NCI-H2029 (cell line): ENCODE measurements at regions not wholly inside any gene's neighbourhood (a gene's known extent, or its start where the extent isn't known, plus 50 kb on each side); places are given as distances from the start of the nearest gene placed in this dataset.

ENCODE experiments used
- DNase-seq: peaks from one replicate; lab custom pipeline; 2025; lab: John Stamatoyannopoulos, UW

GRCh38 chr5:8138884-8139283, 269.9 kb downstream of the MTRR start:
- DNase-seq = no peak

- DNase-seq = no peak
Measured at GRCh38 chr5:8150791-8151190, 281.8 kb downstream of the MTRR start.

DNA sequence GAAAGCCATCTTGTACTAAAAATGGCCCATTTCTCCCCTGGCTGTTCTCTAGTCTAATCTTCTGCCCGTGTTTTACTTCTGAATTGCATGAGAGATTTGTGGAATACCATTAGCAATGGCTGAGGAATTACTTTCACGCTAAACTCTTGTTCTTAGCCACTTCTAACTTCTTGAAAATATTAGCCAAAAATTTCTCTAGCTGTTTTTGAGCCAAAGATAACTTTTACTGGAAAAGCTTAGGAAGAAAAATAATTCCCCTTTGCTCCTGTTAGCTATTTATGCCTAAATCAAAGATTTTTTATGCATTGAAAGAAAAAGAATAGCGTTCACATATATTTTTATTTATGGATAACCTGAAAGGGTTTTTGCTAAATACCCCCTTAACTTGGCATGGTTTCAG, 287.8 kb downstream of the MTRR start:
- no peak for DNase-seq

DNA sequence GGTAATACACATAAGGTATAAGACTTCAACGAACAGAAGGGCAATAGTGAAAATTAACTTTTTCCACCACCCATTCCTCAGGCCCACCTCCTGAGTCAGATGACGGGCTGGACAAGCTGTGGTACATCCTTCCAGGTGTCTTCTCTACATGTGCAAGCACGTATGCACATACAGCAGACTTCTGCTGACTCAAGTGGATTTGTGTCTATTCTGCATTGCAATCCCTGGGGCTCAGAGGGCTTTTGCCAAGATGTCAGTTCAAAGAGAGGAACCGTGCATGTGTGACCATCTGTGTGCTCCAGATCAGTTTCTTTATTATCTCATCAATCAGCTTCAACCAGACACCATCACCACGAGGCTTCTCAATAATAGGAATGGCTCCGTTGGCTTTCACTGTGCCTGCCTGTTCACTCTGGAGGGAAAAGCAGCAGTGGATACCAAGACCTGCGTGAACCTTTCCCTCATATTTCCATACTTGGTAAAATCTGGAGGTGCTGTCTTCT, 288.4 kb downstream of the MTRR start:
- no peak for DNase-seq

GRCh38 chr5:8176101-8176693, 307.2 kb downstream of the MTRR start:
- no peak for DNase-seq

GRCh38 chr5:8184455-8185063, 315.6 kb downstream of the MTRR start:
- DNase-seq = peak; percentile 37

GRCh38 chr5:8185852-8186251, 316.9 kb downstream of the MTRR start:
- no peak for DNase-seq

DNA sequence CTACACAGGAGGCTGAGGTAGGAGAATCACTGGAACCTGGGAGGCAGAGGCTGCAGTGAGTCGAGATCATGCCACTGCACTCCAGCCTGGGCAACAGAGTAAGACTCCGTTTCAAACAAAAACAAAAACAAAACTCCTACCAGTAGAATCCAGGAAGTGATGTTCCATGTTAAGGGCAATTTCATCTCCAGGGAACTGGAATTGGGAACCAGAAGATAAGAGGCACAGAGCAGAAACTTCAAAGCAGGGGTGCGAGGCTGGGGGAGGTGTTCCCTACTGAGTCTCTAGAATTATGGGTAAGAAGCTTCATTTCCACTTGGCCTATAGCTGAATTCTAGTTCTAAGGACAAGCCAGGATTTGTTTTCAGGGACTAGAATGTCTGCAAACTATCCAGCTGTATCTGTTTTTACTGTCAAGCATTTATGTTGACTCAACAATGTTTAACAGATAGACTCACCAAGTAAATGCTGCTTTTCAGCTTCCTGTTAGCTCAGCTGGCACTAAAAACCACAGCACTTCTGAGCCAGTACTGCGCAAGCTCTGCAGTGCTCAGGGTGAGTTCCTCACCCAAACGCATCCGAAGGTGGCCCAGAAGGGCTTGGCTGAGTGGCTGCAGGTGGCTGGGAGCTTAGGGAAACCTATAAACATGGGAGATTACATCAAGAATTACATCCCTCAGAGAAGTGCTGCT, 320.1 kb downstream of the MTRR start:
- DNase-seq = peak; percentile 89

DNA sequence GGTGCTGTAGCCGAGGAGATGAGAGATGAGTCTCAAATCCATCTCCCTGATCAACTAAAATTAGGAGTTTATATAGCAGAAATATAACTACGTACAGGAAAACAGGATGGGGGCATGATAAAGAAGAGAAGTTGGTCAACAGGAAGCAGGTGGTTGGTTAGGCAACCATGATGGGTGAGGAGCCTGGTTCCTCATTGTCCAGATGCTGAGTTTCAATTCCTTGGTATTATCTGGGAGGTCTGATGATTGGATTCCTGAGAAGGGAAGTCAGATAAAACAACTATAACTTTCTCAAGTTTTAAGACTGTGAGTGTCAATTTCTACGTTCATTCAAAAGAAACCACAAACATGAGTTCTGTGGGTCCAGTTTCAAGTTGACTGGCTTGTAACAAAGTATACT, 323.9 kb downstream of the MTRR start:
- no peak for DNase-seq

DNA sequence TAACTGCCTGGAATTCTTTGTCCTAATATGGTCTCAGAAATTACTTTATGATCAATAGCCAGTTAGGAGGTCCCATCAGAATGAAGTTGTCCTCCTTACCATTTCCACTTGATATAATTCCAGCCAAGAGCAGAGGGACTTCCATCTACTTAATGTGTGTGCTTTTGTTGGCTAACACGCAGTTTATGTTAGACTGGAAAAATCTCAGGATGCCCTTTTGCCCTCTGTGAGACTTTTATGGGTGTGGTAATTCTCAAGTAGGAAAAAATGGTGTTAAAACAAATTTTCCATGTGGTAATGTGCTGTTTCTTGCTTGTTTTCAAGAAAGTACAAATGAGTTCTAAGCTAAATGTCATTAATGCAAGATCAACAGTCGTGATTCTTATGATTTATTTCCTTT, 327.1 kb downstream of the MTRR start:
- no peak for DNase-seq

DNA sequence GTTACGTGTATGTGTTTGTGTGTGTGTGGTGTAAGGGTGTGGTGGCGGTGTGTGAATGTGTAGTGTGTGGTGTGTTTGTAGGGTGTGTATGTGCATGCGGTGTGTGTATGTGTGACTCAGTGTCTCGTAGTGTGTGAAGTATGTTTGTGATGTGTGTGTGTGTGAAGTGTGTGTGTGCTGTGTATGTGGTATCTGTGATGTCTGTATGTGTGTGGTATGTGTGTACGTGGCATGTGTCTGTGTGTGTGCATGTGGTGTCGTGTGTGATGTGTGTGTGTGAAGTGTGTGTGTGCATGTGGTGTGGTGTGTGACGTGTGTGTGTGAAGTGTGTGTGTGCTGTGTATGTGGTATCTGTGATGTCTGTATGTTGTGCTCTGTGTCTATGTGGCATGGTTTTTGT, 339.4 kb downstream of the MTRR start:
- no peak for DNase-seq

DNA sequence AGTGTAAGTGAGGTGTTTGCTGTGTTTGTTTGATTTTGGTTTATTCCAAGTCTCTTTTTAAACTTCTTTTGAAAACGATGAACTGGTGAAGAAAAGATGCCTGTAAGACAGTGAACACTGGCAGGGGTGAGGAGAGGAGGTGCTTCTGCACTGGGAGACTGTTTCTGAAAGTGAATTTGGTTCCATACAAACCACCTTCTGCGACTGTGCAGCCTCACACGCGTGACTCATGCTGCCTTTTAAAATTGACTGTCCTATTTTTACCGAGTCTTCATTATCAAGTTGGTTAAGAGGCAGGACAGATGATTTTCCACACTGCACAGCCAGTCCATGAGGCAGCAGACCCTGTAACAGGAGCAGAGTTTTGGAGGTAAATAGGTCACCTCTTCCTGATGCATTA, 340.6 kb downstream of the MTRR start:
- no peak for DNase-seq

- DNase-seq = no peak
Measured at GRCh38 chr5:8213701-8214240, 344.8 kb downstream of the MTRR start.

- no peak for DNase-seq
Measured at GRCh38 chr5:8216921-8217320, 348.0 kb downstream of the MTRR start.

GRCh38 chr5:8226148-8226547, 357.2 kb downstream of the MTRR start:
- no peak for DNase-seq

- DNase-seq = no peak
Measured at GRCh38 chr5:8227112-8227511, 358.2 kb downstream of the MTRR start.

GRCh38 chr5:8229551-8229950, 360.6 kb downstream of the MTRR start:
- no peak for DNase-seq

DNA sequence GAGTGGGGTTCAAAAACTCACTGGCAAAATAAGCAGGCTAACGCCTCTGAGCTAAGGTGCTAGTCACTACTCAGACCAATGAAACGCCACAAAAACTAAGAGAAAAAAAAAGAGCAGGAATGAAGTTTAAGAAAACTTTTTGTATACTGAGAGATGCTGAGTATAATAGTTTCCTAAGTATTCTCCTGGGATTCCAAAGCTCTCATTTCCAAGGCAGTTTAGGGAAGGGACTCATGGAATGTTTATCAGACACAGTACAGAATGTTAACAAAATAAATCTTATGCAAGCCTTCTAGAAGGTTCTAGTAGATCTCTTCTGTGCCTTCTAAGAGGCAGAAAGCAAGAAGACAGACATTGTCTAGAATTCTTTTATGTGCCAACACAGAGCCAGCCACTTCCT, 361.9 kb downstream of the MTRR start:
- DNase-seq = no peak

DNA sequence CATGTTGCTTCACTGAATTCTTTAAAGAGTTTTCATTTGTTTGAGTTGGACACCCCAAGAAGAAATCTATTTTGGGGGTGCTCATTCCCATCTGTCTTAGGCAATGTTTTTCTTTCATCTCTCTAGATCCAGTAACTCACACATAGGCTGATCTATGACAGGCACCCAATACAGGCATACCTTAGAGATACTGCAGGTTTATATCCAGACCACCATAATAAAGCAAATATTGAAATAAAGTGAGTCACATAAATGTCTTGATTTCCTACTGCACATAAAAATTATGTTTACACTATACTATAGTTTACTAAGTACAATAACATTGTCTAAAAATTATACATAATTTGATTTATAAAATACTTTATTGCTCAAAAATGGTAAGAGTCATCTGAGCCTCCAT, 364.5 kb downstream of the MTRR start:
- no peak for DNase-seq

DNA sequence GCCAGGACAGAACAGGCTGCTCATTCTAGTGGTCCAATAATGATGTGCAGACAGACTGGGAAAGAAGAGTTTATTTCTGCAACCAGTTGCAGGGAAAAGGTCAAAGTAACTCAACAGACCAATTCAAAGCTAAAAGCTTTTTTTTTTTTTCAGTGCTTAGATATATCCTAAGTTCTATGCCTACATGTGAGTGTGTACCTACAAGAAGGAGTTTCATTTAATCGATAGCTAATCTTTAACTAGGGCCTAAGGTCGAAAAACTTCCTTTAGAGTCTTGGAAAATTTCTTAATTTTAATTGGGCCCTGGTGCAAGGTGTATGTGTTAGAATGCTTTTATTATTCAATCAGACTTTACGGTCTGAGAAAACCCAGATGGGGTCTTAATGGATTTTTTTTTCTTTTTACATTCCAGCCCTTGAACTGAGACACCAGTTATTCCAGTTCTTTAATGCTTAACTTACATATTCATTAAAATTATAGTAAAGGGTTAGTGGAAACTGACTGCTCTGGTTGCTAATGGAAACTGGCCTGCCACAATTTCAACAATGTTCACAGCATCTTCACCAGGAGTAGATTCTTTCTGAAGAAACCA, 365.3 kb downstream of the MTRR start:
- DNase-seq = no peak

GRCh38 chr5:8238080-8238479, 369.1 kb downstream of the MTRR start:
- no peak for DNase-seq

GRCh38 chr5:8239198-8239597, 370.2 kb downstream of the MTRR start:
- no peak for DNase-seq

- DNase-seq = no peak
Measured at GRCh38 chr5:8239646-8240045, 370.7 kb downstream of the MTRR start.
